ENCODE measurements at regions not wholly inside any gene's neighbourhood (a gene's known extent, or its start where the extent isn't known, plus 50 kb on each side); places are given as distances from the start of the nearest gene placed in this dataset.

DNA sequence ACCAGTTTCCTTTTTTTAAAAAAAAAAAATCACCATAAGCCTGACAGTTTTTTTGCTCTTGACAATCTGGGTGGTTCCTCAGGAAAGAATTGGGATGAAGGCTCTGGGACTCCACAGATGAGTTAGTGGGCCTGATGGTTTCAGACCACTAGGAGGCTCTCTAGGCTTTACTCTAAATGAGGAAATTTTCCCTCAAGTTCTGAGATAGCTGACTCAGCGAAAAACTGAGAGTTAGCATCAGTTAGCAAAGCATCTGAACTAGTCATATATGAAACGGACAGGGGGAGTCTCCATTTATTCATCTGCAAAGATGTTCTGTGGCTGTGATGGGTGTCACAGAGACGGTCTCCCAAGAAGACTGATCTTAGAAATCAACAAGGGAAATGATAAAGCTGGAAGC is 314.3 kb upstream of the OR4E1 start:
- in situ Hi-C loops (cut with HindIII; ENCODE audit: low pct_unique_long_range_greater_than_20kb, low sequenced_read_pairs), result no loop called here
- CTCF ChIA-PET, result interaction anchor here (0.6 to 0.7 kb wide), 2 partner anchors 118 to 140 kb away, joined by 3 read pairs; no protein-coding TSS in a partner anchor
- POLR2A ChIA-PET, result no interaction called here

DNA sequence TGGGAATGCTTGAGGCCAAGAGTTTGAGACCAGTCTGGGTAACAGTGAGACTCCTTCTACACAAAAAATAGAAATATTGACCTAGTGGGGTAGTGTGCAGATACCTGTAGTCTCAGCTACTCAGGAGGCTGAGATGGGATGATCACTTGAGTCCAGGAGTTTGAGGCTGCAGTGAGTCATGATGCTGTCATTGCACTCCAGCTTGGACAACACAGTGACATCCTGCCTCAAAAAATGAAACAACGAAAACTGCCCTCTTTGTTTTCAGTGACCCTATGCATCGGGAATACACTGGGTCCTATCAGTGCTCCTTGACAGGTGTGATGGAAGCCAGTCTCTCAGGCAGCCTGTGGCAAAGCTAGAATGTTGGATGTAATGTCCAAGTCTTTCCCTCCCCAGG is 311.5 kb upstream of the OR4E1 start:
- no TSS peak for BruUV-seq (replicated peaks)
- no peak for TF ChIP-seq POLR2AphosphoS5 (IDR thresholded peaks at IDR 0.05; ENCODE audit: low read depth, low read length)
- TF ChIP-seq TCF7L2 (IDR thresholded peaks at IDR 0.05; ENCODE audit: low read depth, low read length), result no peak
- TF ChIP-seq, protein P1, sequence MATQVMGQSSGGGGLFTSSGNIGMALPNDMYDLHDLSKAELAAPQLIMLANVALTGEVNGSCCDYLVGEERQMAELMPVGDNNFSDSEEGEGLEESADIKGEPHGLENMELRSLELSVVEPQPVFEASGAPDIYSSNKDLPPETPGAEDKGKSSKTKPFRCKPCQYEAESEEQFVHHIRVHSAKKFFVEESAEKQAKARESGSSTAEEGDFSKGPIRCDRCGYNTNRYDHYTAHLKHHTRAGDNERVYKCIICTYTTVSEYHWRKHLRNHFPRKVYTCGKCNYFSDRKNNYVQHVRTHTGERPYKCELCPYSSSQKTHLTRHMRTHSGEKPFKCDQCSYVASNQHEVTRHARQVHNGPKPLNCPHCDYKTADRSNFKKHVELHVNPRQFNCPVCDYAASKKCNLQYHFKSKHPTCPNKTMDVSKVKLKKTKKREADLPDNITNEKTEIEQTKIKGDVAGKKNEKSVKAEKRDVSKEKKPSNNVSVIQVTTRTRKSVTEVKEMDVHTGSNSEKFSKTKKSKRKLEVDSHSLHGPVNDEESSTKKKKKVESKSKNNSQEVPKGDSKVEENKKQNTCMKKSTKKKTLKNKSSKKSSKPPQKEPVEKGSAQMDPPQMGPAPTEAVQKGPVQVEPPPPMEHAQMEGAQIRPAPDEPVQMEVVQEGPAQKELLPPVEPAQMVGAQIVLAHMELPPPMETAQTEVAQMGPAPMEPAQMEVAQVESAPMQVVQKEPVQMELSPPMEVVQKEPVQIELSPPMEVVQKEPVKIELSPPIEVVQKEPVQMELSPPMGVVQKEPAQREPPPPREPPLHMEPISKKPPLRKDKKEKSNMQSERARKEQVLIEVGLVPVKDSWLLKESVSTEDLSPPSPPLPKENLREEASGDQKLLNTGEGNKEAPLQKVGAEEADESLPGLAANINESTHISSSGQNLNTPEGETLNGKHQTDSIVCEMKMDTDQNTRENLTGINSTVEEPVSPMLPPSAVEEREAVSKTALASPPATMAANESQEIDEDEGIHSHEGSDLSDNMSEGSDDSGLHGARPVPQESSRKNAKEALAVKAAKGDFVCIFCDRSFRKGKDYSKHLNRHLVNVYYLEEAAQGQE (IDR thresholded peaks at IDR 0.05; ENCODE audit: insufficient read depth in 1 of 2, low read depth in 2 of 2, low read length in 1 of 2), result no peak
- TF ChIP-seq, protein P2, sequence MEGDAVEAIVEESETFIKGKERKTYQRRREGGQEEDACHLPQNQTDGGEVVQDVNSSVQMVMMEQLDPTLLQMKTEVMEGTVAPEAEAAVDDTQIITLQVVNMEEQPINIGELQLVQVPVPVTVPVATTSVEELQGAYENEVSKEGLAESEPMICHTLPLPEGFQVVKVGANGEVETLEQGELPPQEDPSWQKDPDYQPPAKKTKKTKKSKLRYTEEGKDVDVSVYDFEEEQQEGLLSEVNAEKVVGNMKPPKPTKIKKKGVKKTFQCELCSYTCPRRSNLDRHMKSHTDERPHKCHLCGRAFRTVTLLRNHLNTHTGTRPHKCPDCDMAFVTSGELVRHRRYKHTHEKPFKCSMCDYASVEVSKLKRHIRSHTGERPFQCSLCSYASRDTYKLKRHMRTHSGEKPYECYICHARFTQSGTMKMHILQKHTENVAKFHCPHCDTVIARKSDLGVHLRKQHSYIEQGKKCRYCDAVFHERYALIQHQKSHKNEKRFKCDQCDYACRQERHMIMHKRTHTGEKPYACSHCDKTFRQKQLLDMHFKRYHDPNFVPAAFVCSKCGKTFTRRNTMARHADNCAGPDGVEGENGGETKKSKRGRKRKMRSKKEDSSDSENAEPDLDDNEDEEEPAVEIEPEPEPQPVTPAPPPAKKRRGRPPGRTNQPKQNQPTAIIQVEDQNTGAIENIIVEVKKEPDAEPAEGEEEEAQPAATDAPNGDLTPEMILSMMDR (IDR thresholded peaks at IDR 0.05), result no peak
- no peak for TF ChIP-seq SIN3A (IDR thresholded peaks at IDR 0.05; ENCODE audit: borderline replicate concordance, insufficient read depth, low read depth, low read length)
- ATAC-seq (no peak), DNase-seq (ENCODE audit: low read depth, low spot score) (no peak)
- CTCF ChIA-PET, result no interaction called here
- no peaks in the 10 kb centered on the region for H3K9me3 ChIP-seq (ENCODE audit: control insufficient read depth, insufficient read depth, low read depth, low read length)
- no peak overlapping the region for H3K4me3 ChIP-seq (ENCODE audit: low read depth in 2 of 2, low read length in 2 of 2)
- no peaks in the 10 kb centered on the region for H3K4me1 ChIP-seq (ENCODE audit: control insufficient read depth, insufficient read depth, low read length)
- in situ Hi-C loops (cut with HindIII; ENCODE audit: low pct_unique_long_range_greater_than_20kb, low sequenced_read_pairs), result no loop called here
- intact Hi-C loops (cut with micrococcal nuclease; ENCODE audit: unreplicated experiment), result loop anchor here (10.0 kb wide), 1 partner anchor 70 kb away; no protein-coding TSS in a partner anchor
- no peaks in the 10 kb centered on the region; the same call in 1 of the 2 replicates for H3K27me3 ChIP-seq (ENCODE audit: control insufficient read depth, insufficient read depth, low read length)
- POLR2A ChIA-PET, result no interaction called here
- H3K27ac ChIP-seq (ENCODE audit: low read length), result no peak overlapping the region
- H3K36me3 ChIP-seq (ENCODE audit: control insufficient read depth, insufficient read depth, low read length), result no peaks in the 10 kb centered on the region

More for the DNA sequence above, 314.3 kb upstream of the OR4E1 start:
- Histone ChIP-seq H3K9me3 (ENCODE audit: control insufficient read depth, insufficient read depth, low read depth, low read length) (no peaks in the 10 kb centered on the region), H3K27me3 (ENCODE audit: control insufficient read depth, insufficient read depth, low read length) (no peaks in the 10 kb centered on the region; the same call in 1 of the 2 replicates), H3K4me1 (ENCODE audit: control insufficient read depth, insufficient read depth, low read length) (no peaks in the 10 kb centered on the region), H3K4me3 (ENCODE audit: low read depth in 2 of 2, low read length in 2 of 2) (no peak overlapping the region), H3K27ac (ENCODE audit: low read length) (no peak overlapping the region), H3K36me3 (ENCODE audit: control insufficient read depth, insufficient read depth, low read length) (no peaks in the 10 kb centered on the region)
- no peak for TF ChIP-seq TCF7L2 (IDR thresholded peaks at IDR 0.05; ENCODE audit: low read depth, low read length)
- TF ChIP-seq SIN3A (IDR thresholded peaks at IDR 0.05; ENCODE audit: borderline replicate concordance, insufficient read depth, low read depth, low read length), result no peak
- TF ChIP-seq, protein P1 (IDR thresholded peaks at IDR 0.05; ENCODE audit: insufficient read depth in 1 of 2, low read depth in 2 of 2, low read length in 1 of 2), result no peak
- TF ChIP-seq, protein P2 (IDR thresholded peaks at IDR 0.05), result peak; percentile 53
- intact Hi-C loops (cut with micrococcal nuclease; ENCODE audit: unreplicated experiment), result loop anchor here (10.0 kb wide), 1 partner anchor 73 kb away; no protein-coding TSS in a partner anchor
- DNase-seq (ENCODE audit: low read depth, low spot score) (no peak), ATAC-seq (no peak)
- no TSS peak for BruUV-seq (replicated peaks)
